Heart left ventricle (tissue), 16 donors: ENCODE measurements at regions not wholly inside any gene's neighbourhood (a gene's known extent, or its start where the extent isn't known, plus 50 kb on each side); places are given as distances from the start of the nearest gene placed in this dataset.

Experiments used
- ATAC-seq, 4 donors: fragments of 200-7000 bp; cut with Tn5 transposase; one replicate each; pipeline ENCODE4 v1.9.1; 2020 to 2022; ENCODE audit warnings: moderate library complexity in 4 of 4, mild to moderate bottlenecking in 3 of 4, moderate number of reproducible peaks in 1 of 4
- DNase-seq, 5 donors: peaks; one replicate each; pipeline ENCODE4 v3.0.0-alpha.2; 2020
- H3K27ac ChIP-seq, 12 donors: fragments of 200-600 bp; sonication (generic) in 4 of 12; one replicate each; pipeline versions ENCODE4 v1.5.0 to v1.8.0; 2016 to 2022; ENCODE audit warnings: mild to moderate bottlenecking in 2 of 12
- H3K27me3 ChIP-seq, 9 donors: fragments of 200-600 bp; sonication (generic) in 2 of 9; one replicate each; pipeline versions ENCODE4 v1.5.1 to v1.8.0; 2016 to 2022; ENCODE audit warnings: mild to moderate bottlenecking in 3 of 9
- H3K36me3 ChIP-seq, 9 donors: fragments of 200-600 bp; sonication (generic) in 2 of 9; one replicate each; pipeline versions ENCODE4 v1.5.0 to v1.8.0; 2018 to 2022; ENCODE audit warnings: mild to moderate bottlenecking in 2 of 9
- H3K4me1 ChIP-seq, 12 donors: fragments of 200-600 bp; sonication (generic) in 4 of 12; one replicate each; pipeline versions ENCODE4 v1.5.0 to v1.8.0; 2016 to 2022; ENCODE audit warnings: mild to moderate bottlenecking in 3 of 12
- H3K4me3 ChIP-seq, 12 donors: fragments of 200-600 bp; sonication (generic) in 4 of 12; one replicate each; pipeline versions ENCODE4 v1.5.0 to v1.8.0; 2017 to 2022; ENCODE audit warnings: mild to moderate bottlenecking in 9 of 12, moderate library complexity in 4 of 12
- H3K9me3 ChIP-seq, 12 donors: fragments of 200-600 bp; sonication (generic) in 4 of 12; one replicate each; pipeline versions ENCODE4 v1.5.0 to v1.8.0; 2016 to 2022; ENCODE audit warnings: mild to moderate bottlenecking in 1 of 12
- POLR2A ChIP-seq, 2 donors: fragments of 450-650 bp; IDR thresholded peaks; one replicate each; pipeline ENCODE4 v1.6.1; 2017; ENCODE audit warnings: antibody characterized with exemption in 2 of 2, mild to moderate bottlenecking in 2 of 2, moderate library complexity in 2 of 2
- WGBS, 4 donors: extraction: QIAGEN DNeasy Blood & Tissue Kit in 2 of 4; methylation state at CpG; one replicate each; pipeline versions ENCODE4 v1.1.5 to v1.1.7; 2013 to 2018; 5-methylcytosine and 5-hydroxymethylcytosine counted together
- intact Hi-C, 10 donors: fragments of 100-400 bp; cut with DNase I; formaldehyde crosslinking; loops; one replicate each; pipeline versions ENCODE4 v1.11.1 to v1.14.2; 2022
- TF ChIP-seq, protein P1 (sequence below), 12 donors: fragments of 200-600 bp; sonication (generic) in 4 of 12; IDR thresholded peaks; one replicate each; pipeline versions ENCODE4 v1.5.0 to v1.8.0; 2018 to 2022; ENCODE audit warnings: antibody characterized with exemption in 12 of 12, mild to moderate bottlenecking in 5 of 12
- donor health status: ischemic (EF 13 %, LVEDD 7.1; RV severe dilation, severe dysfunction).
- donor health status: healthy with polysubstance abuse.
- donor health status: DM: no; HTN: yes; CAD: no.
- donor health status: DM: no; HTN: no; CAD: no.
- donor health status: ischemic (EF 25% LVEDD 6.9; RV normal size, moderate dysfunction).
- donor health status: ischemic (EF 25% LVEDD 5.7; RV mildly dilated, moderate dysfunction).
- donor health status: healthy.
- donor health status: DM: yes; HTN: yes; CAD: no.
- donor health status: ischemic (EF 35%, LVEDD 5.7; RV mildly dilated, moderate dysfunction).
- donor health status: nonischemic (EF 11% LVEDD 7.7; RV severe dilation, severe dysfunction).
- donor health status: DM: yes; HTN: yes; CAD: no.
- donor health status: PGD.
- donor health status: ischemic (EF 29% LVEDD 5.4; RV normal size, mild dysfunction).
- donor health status: nonischemic (EF 23%, LVEDD 6.1; RV moderate dilation, normal function).

DNA sequence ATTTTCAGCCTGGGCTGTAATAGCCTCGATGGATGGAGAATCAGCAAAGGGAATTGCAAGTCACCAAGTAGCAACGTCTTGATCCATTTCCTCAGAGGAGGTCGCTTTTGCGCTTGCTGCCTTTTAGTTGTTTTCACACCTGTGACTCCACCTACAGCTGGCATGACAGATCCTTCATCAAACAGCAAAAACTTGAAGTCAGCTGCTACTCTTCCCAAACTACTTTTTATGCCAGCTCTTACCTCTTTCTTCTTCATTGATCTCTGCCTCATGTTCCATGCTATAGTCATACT lies 107.7 kb downstream of the MAT2B start:
- no peaks in the 10 kb centered on the region for H3K36me3 ChIP-seq
- H3K27ac ChIP-seq: no peak overlapping the region
- intact Hi-C loops: no loop called here
- H3K4me3 ChIP-seq: no peak overlapping the region
- 62 to 75% (median 70%) methylated on average over 4 of the region's 4 CpGs for WGBS, 4 donors
- H3K9me3 ChIP-seq: no peaks in the 10 kb centered on the region
- H3K4me1 ChIP-seq: no peaks in the 10 kb centered on the region
- no peak for ATAC-seq
- no peak for TF ChIP-seq POLR2A (IDR thresholded peaks at IDR 0.05)
- TF ChIP-seq, protein P1, sequence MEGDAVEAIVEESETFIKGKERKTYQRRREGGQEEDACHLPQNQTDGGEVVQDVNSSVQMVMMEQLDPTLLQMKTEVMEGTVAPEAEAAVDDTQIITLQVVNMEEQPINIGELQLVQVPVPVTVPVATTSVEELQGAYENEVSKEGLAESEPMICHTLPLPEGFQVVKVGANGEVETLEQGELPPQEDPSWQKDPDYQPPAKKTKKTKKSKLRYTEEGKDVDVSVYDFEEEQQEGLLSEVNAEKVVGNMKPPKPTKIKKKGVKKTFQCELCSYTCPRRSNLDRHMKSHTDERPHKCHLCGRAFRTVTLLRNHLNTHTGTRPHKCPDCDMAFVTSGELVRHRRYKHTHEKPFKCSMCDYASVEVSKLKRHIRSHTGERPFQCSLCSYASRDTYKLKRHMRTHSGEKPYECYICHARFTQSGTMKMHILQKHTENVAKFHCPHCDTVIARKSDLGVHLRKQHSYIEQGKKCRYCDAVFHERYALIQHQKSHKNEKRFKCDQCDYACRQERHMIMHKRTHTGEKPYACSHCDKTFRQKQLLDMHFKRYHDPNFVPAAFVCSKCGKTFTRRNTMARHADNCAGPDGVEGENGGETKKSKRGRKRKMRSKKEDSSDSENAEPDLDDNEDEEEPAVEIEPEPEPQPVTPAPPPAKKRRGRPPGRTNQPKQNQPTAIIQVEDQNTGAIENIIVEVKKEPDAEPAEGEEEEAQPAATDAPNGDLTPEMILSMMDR (IDR thresholded peaks at IDR 0.05): no peak
- H3K27me3 ChIP-seq: no peaks in the 10 kb centered on the region
- no peak for DNase-seq

DNA sequence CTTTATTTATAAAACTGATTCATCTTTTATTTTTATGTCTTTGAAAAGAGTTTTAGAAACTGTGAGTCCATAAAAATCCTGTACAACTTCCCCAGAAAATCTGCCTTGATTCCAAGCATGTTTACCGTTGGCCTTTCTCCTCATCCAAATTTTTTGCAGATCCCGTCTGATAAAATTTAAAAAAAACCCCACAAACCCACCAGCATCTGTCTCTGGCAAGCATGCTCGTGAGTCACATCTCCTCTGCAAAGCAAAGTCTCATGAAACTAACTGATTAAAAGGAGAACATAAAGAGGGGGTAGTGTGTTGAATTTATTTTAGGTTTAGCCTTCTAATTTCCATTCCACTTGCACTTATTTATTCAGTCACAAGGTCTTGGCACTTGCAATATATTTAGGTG lies 109.4 kb downstream of the MAT2B start:
- Histone ChIP-seq H3K4me3 (no peak overlapping the region), H3K27me3 (no peaks in the 10 kb centered on the region), H3K4me1 (no peaks in the 10 kb centered on the region), H3K36me3 (no peaks in the 10 kb centered on the region), H3K9me3 (no peaks in the 10 kb centered on the region), H3K27ac (no peak overlapping the region)
- TF ChIP-seq, protein P1 (IDR thresholded peaks at IDR 0.05): no peak
- no peak for TF ChIP-seq POLR2A (IDR thresholded peaks at IDR 0.05)
- DNase-seq: no peak
- ATAC-seq: no peak
- whole genome bisulfite sequencing, 4 donors: 59 to 67% (median 63%) methylated on average over 3 of the region's 3 CpGs
- intact Hi-C loops: no loop called here

DNA sequence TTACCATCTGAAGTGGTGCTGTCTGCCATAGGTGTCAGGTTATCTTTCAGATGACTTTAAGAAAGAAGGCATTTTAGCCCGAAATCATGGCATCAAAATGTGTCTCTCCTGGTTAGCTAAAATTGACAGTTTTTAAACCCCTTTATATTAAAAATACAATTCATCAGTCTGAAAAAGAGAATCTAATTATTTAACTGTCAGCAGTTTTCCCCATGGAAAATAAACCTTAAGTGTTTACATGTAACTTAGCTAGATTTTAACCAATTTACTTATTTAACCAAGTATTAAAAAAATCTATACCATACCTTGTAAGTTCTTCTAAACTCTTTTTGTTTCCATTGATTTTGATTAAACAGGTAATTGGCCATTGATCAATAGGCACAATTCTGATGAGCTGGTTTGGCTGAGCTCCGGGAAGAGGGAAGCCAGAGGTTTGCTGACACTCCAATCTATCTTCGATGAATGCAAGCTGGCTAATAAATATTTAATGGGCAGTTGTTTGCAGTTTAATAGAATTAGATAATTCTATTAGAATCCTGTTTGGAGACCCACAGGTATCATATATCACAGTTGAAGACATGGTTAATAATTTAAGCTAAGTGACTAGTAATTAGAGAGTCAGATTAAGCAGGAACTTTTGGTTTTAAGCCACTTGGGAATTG lies 114.0 kb downstream of the MAT2B start:
- Histone ChIP-seq H3K36me3 (no peaks in the 10 kb centered on the region), H3K27ac (no peak overlapping the region), H3K27me3 (no peaks in the 10 kb centered on the region), H3K9me3 (no peaks in the 10 kb centered on the region), H3K4me1 (no peaks in the 10 kb centered on the region), H3K4me3 (no peak overlapping the region)
- intact Hi-C loops: no loop called here
- no peak for TF ChIP-seq POLR2A (IDR thresholded peaks at IDR 0.05)
- TF ChIP-seq, protein P1 (IDR thresholded peaks at IDR 0.05): no peak
- 82 to 89% (median 85%) methylated on average over 3 of the region's 3 CpGs for WGBS, 4 donors
- ATAC-seq (no peak), DNase-seq (no peak)

DNA sequence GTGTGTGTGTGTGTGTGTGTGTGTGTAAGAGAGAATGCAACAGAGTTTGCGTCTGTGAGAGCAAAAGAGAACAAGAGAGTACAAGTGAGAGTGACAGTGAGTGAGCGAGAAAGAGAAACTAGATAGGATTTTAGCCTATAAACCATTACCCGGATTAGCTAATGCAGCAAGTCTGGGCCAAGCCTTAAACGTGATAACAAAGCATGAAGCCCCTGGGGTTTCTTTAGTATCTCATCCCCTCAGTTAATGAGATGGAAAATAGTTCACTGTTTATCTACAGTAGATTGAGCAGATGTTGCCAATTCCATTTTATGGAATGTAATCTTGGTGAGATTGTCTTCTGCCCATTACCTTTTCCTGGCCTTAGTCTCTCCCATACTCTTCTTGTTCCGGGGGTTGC lies 114.5 kb downstream of the MAT2B start:
- no peak overlapping the region for H3K27ac ChIP-seq
- no peaks in the 10 kb centered on the region for H3K4me1 ChIP-seq
- no peaks in the 10 kb centered on the region for H3K9me3 ChIP-seq
- ATAC-seq (no peak), DNase-seq (no peak)
- H3K36me3 ChIP-seq: no peaks in the 10 kb centered on the region
- H3K4me3 ChIP-seq: no peak overlapping the region
- WGBS, 4 donors: 55 to 62% (median 58%) methylated on average over 5 of the region's 5 CpGs
- no peak for TF ChIP-seq POLR2A (IDR thresholded peaks at IDR 0.05)
- no peaks in the 10 kb centered on the region for H3K27me3 ChIP-seq
- intact Hi-C loops: no loop called here

DNA sequence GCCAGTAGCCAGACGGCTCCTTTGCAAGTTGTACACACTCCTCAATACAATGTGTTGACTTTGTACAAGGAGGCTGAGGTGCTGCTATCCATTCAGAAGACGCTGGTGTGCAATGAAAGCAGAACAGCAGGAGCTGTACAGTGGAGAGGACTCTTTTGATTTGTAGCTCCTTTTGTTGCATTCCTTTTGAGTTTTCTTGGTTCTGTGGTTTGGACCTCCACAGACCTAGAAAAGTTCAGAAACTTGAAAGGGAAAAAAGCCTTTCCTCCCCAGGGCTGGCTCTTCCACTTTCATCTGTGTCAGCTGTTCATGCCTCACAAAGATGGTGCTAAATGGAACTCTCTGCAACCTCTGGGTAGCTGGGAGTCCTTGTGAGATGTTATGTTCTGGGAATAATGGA lies 117.4 kb downstream of the MAT2B start:
- TF ChIP-seq POLR2A (IDR thresholded peaks at IDR 0.05): no peak
- TF ChIP-seq, protein P1 (IDR thresholded peaks at IDR 0.05): no peak
- Histone ChIP-seq H3K36me3 (no peaks in the 10 kb centered on the region), H3K4me3 (no peak overlapping the region), H3K9me3 (no peaks in the 10 kb centered on the region), H3K4me1 (no peaks in the 10 kb centered on the region), H3K27ac (no peak overlapping the region), H3K27me3 (no peaks in the 10 kb centered on the region)
- no peak for DNase-seq
- ATAC-seq: no peak
- intact Hi-C loops: no loop called here
- WGBS, 4 donors: 73 to 81% (median 80%) methylated on average over 2 of the region's 2 CpGs
